SK-N-MC (cell line): ENCODE measurements at regions not wholly inside any gene's neighbourhood (a gene's known extent, or its start where the extent isn't known, plus 50 kb on each side); places are given as distances from the start of the nearest gene placed in this dataset.

Source experiments
- EZH2 ChIP-seq: fragments of 200-600 bp; sonication (generic); IDR thresholded peaks from one replicate; pipeline ENCODE4 v1.6.1; 2017; ENCODE audit warnings: antibody characterized with exemption
- FOXP2 ChIP-seq: optimal IDR thresholded peaks from 2 replicates; pipeline ENCODE3; 2011; ENCODE audit warnings: mild to moderate bottlenecking, moderate library complexity; ENCODE audit not compliant: insufficient read depth; ENCODE audit errors: extremely low read length, control extremely low read depth
- POLR2AphosphoS5 ChIP-seq: IDR thresholded peaks from 2 replicates; pipeline ENCODE4 v1.6.1; 2012; ENCODE audit warnings: mild to moderate bottlenecking, low read depth, low read length, borderline replicate concordance

DNA sequence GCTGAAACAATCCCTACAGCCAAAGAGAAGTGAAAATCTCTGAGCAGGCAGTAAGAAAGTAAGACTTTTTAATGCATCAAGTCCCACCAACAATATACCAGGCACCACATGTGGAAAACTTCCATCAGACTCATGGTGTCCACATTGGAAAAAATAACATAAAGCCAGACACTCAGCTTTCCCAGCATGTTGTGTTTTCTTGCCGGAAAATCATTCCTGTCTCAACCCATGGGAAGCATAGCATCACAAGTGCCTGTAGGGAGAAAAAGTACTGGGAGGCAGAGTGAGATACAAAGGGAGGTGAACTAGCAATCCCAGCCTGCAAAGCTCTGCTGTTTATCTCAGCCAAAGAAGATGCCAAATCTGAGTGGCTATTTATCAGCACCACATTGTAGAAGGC lies 868.9 kb downstream of the SI start:
- TF ChIP-seq POLR2AphosphoS5 (no peak), EZH2 (no peak), FOXP2 (no peak)
